Skeletal muscle cell (primary cell): ENCODE measurements at regions not wholly inside any gene's neighbourhood (a gene's known extent, or its start where the extent isn't known, plus 50 kb on each side); places are given as distances from the start of the nearest gene placed in this dataset.
A peak's percentile ranks its signal among the peaks of the same experiment; 100 is the strongest.

Source experiments
- DNase-seq: peaks from one replicate; pipeline ENCODE4 v3.0.0-alpha.2; 2010; ENCODE audit warnings: low read depth
- H3K4me3 ChIP-seq: 2 replicates; pipeline ENCODE4 v1.5.1; 2011; ENCODE audit warnings: low read depth, mild to moderate bottlenecking, control low read depth, low read length, moderate library complexity

GRCh38 chr6:66423047-66423446, 716.0 kb upstream of the EYS start:
- no peak for DNase-seq
- H3K4me3 ChIP-seq, result no peak overlapping the region

- no peak overlapping the region for H3K4me3 ChIP-seq
- no peak for DNase-seq
These were observed 714.5 kb upstream of the EYS start for GRCh38 chr6:66421570-66421969.

GRCh38 chr6:66418906-66419305, 711.9 kb upstream of the EYS start:
- DNase-seq, result no peak
- no peak overlapping the region for H3K4me3 ChIP-seq

- H3K4me3 ChIP-seq, result no peak overlapping the region
- no peak for DNase-seq
These were observed 696.9 kb upstream of the EYS start for GRCh38 chr6:66403966-66404365.

GRCh38 chr6:66402873-66403272, 695.8 kb upstream of the EYS start:
- no peak overlapping the region for H3K4me3 ChIP-seq
- DNase-seq, result no peak

GRCh38 chr6:66396549-66396948, 689.5 kb upstream of the EYS start:
- DNase-seq, result no peak
- no peak overlapping the region for H3K4me3 ChIP-seq

GRCh38 chr6:66396145-66396544, 689.1 kb upstream of the EYS start:
- DNase-seq, result no peak
- H3K4me3 ChIP-seq, result no peak overlapping the region

- no peak overlapping the region for H3K4me3 ChIP-seq
- no peak for DNase-seq
These were observed 683.4 kb upstream of the EYS start for GRCh38 chr6:66390393-66390792.

- H3K4me3 ChIP-seq, result no peak overlapping the region
- peak; percentile 1 for DNase-seq
These were observed 669.0 kb upstream of the EYS start for GRCh38 chr6:66376001-66376400.

GRCh38 chr6:66369407-66369806, 662.4 kb upstream of the EYS start:
- DNase-seq, result no peak
- no peak overlapping the region for H3K4me3 ChIP-seq

GRCh38 chr6:66362888-66363287, 655.9 kb upstream of the EYS start:
- no peak overlapping the region for H3K4me3 ChIP-seq
- no peak for DNase-seq

- H3K4me3 ChIP-seq, result no peak overlapping the region
- no peak for DNase-seq
These were observed 654.9 kb upstream of the EYS start for GRCh38 chr6:66361886-66362285.

- no peak overlapping the region for H3K4me3 ChIP-seq
- DNase-seq, result no peak
These were observed 650.8 kb upstream of the EYS start for GRCh38 chr6:66357781-66358180.

GRCh38 chr6:66355471-66355870, 648.4 kb upstream of the EYS start:
- H3K4me3 ChIP-seq, result no peak overlapping the region
- no peak for DNase-seq

- no peak for DNase-seq
- no peak overlapping the region for H3K4me3 ChIP-seq
These were observed 637.8 kb upstream of the EYS start for GRCh38 chr6:66344796-66345195.

GRCh38 chr6:66340736-66341135, 633.7 kb upstream of the EYS start:
- no peak overlapping the region for H3K4me3 ChIP-seq
- DNase-seq, result no peak

GRCh38 chr6:66336176-66336575, 629.1 kb upstream of the EYS start:
- DNase-seq, result no peak

GRCh38 chr6:66328200-66328599, 621.2 kb upstream of the EYS start:
- DNase-seq, result peak; percentile 59
- no peak overlapping the region for H3K4me3 ChIP-seq

More at GRCh38 chr6:66336176-66336575, 629.1 kb upstream of the EYS start:
- H3K4me3 ChIP-seq, result no peak overlapping the region

GRCh38 chr6:66326228-66326627, 619.2 kb upstream of the EYS start:
- no peak for DNase-seq
- H3K4me3 ChIP-seq, result no peak overlapping the region

- H3K4me3 ChIP-seq, result no peak overlapping the region
- no peak for DNase-seq
These were observed 614.0 kb upstream of the EYS start for GRCh38 chr6:66321017-66321416.

GRCh38 chr6:66307490-66307889, 600.5 kb upstream of the EYS start:
- H3K4me3 ChIP-seq, result no peak overlapping the region
- DNase-seq, result no peak

- no peak for DNase-seq
- no peak overlapping the region for H3K4me3 ChIP-seq
These were observed 584.9 kb upstream of the EYS start for GRCh38 chr6:66291905-66292304.
